Epithelial cell of prostate (primary cell): ENCODE measurements at regions not wholly inside any gene's neighbourhood (a gene's known extent, or its start where the extent isn't known, plus 50 kb on each side); places are given as distances from the start of the nearest gene placed in this dataset.
A peak's percentile ranks its signal among the peaks of the same experiment; 100 is the strongest.
"Not testable (repeated sequence)": the region's sequence is repeated elsewhere in the genome, so short reads cannot be mapped to it uniquely, and the experiment has no call there.

Source experiments
- DNase-seq: peaks from one replicate; pipeline ENCODE4 v3.0.0-alpha.2; 2011; ENCODE audit warnings: low read depth, low spot score
- H3K27ac ChIP-seq: fragments of 450-650 bp; 2 replicates; pipeline ENCODE4 v1.5.1; 2017; ENCODE audit warnings: mild to moderate bottlenecking

- no peak overlapping the region for H3K27ac ChIP-seq
- no peak for DNase-seq
Observed at GRCh38 chr14:98197933-98198332, 1074.1 kb downstream of the BCL11B start.

GRCh38 chr14:98198385-98198784, 1073.6 kb downstream of the BCL11B start:
- DNase-seq = no peak
- H3K27ac ChIP-seq = no peak overlapping the region

GRCh38 chr14:98200601-98201000, 1071.4 kb downstream of the BCL11B start:
- DNase-seq = no peak
- no peak overlapping the region for H3K27ac ChIP-seq

- H3K27ac ChIP-seq = no peak overlapping the region
- no peak for DNase-seq
Observed at GRCh38 chr14:98203421-98203820, 1068.6 kb downstream of the BCL11B start.

- no peak overlapping the region for H3K27ac ChIP-seq
- DNase-seq = no peak
Observed at GRCh38 chr14:98204139-98204538, 1067.9 kb downstream of the BCL11B start.

- no peak overlapping the region for H3K27ac ChIP-seq
- no peak for DNase-seq
Observed at GRCh38 chr14:98207415-98207814, 1064.6 kb downstream of the BCL11B start.

GRCh38 chr14:98208211-98208611, 1063.8 kb downstream of the BCL11B start:
- H3K27ac ChIP-seq = no peak overlapping the region
- DNase-seq = no peak

- H3K27ac ChIP-seq = no peak overlapping the region
- DNase-seq = no peak
Observed at GRCh38 chr14:98208943-98209342, 1063.1 kb downstream of the BCL11B start.

GRCh38 chr14:98210045-98210672, 1061.8 kb downstream of the BCL11B start:
- DNase-seq = no peak
- no peak overlapping the region for H3K27ac ChIP-seq

- no peak for DNase-seq
- H3K27ac ChIP-seq = no peak overlapping the region
Observed at GRCh38 chr14:98217530-98217929, 1054.5 kb downstream of the BCL11B start.

- H3K27ac ChIP-seq = no peak overlapping the region
- no peak for DNase-seq
Observed at GRCh38 chr14:98218218-98218617, 1053.8 kb downstream of the BCL11B start.

GRCh38 chr14:98219638-98220037, 1052.4 kb downstream of the BCL11B start:
- H3K27ac ChIP-seq = no peak overlapping the region
- no peak for DNase-seq

GRCh38 chr14:98223106-98223505, 1048.9 kb downstream of the BCL11B start:
- no peak for DNase-seq
- no peak overlapping the region for H3K27ac ChIP-seq

GRCh38 chr14:98223710-98224109, 1048.3 kb downstream of the BCL11B start:
- not testable (repeated sequence) for DNase-seq, H3K27ac ChIP-seq

GRCh38 chr14:98226411-98226810, 1045.6 kb downstream of the BCL11B start:
- H3K27ac ChIP-seq = no peak overlapping the region
- DNase-seq = no peak

GRCh38 chr14:98227000-98227726, 1044.8 kb downstream of the BCL11B start:
- DNase-seq = no peak
- H3K27ac ChIP-seq = no peak overlapping the region

GRCh38 chr14:98227727-98228111, 1044.3 kb downstream of the BCL11B start:
- no peak overlapping the region for H3K27ac ChIP-seq

GRCh38 chr14:98229656-98230366, 1042.2 kb downstream of the BCL11B start:
- DNase-seq = no peak
- no peak overlapping the region for H3K27ac ChIP-seq

More at GRCh38 chr14:98227727-98228111, 1044.3 kb downstream of the BCL11B start:
- DNase-seq = no peak

GRCh38 chr14:98230411-98230810, 1041.6 kb downstream of the BCL11B start:
- H3K27ac ChIP-seq = no peak overlapping the region
- DNase-seq = no peak

- H3K27ac ChIP-seq = no peak overlapping the region
Observed at GRCh38 chr14:98231210-98231609, 1040.8 kb downstream of the BCL11B start.

GRCh38 chr14:98233656-98234055, 1038.3 kb downstream of the BCL11B start:
- peak overlapping the region; percentile 74 for H3K27ac ChIP-seq

More at GRCh38 chr14:98231210-98231609, 1040.8 kb downstream of the BCL11B start:
- DNase-seq = no peak

More at GRCh38 chr14:98233656-98234055, 1038.3 kb downstream of the BCL11B start:
- DNase-seq = no peak
